ENCODE measurements at regions not wholly inside any gene's neighbourhood (a gene's known extent, or its start where the extent isn't known, plus 50 kb on each side); places are given as distances from the start of the nearest gene placed in this dataset.

- TF ChIP-seq EZH2 (IDR thresholded peaks at IDR 0.05; ENCODE audit: borderline replicate concordance, insufficient read depth, low read length, poor library complexity, severe bottlenecking) (no peak), CTCF (IDR thresholded peaks at IDR 0.05; ENCODE audit: poor library complexity, severe bottlenecking) (no peak), EP300 (conservative IDR thresholded peaks at IDR 0.05; ENCODE audit: poor library complexity, severe bottlenecking) (no peak), REST (IDR thresholded peaks at IDR 0.05; ENCODE audit: borderline replicate concordance) (no peak)
Measured at GRCh38 chr12:17572250-17572649, 517.7 kb downstream of the RERGL start.

All from neural cell (in vitro differentiated cells).